WTC11 (cell line): ENCODE measurements at regions not wholly inside any gene's neighbourhood (a gene's known extent, or its start where the extent isn't known, plus 50 kb on each side); places are given as distances from the start of the nearest gene placed in this dataset.

Experiments
- ATAC-seq: fragments of 200-7000 bp; cut with Tn5 transposase; 2 replicates; pipeline ENCODE4 v1.10.0; 2021; ENCODE audit warnings: mild to moderate bottlenecking, moderate library complexity
- CTCF ChIA-PET: fragments of 300-600 bp; sonication (Branson Sonifier 250); formaldehyde crosslinking; loops from one replicate; lab custom pipeline; 2021; ENCODE audit warnings: antibody characterized with exemption; lab: Charles Lee
- POLR2A ChIA-PET: fragments of 350-600 bp; sonication (Branson Sonifier 250); formaldehyde crosslinking; loops from one replicate; lab custom pipeline; 2021; ENCODE audit warnings: antibody characterized with exemption; lab: Charles Lee
- DNase-seq: peaks from one replicate; pipeline ENCODE4 v3.0.0; 2021; ENCODE audit warnings: low spot score
- H3K27ac Mint-ChIP-seq: 2 replicates; pipeline ENCODE4 v1.8.0; 2021; ENCODE audit warnings: mixed read lengths
- H3K27me3 Mint-ChIP-seq: 2 replicates; pipeline ENCODE4 v1.8.0; 2021; ENCODE audit warnings: low read depth, mild to moderate bottlenecking, moderate library complexity, mixed read lengths
- H3K36me3 Mint-ChIP-seq: 2 replicates; pipeline ENCODE4 v1.8.0; 2021; ENCODE audit warnings: mixed read lengths
- H3K4me1 Mint-ChIP-seq: 2 replicates; pipeline ENCODE4 v1.8.0; 2022; ENCODE audit warnings: mixed read lengths
- H3K4me3 Mint-ChIP-seq: 2 replicates; pipeline ENCODE4 v1.8.0; 2021; ENCODE audit warnings: mild to moderate bottlenecking, moderate library complexity, mixed read lengths
- H3K9me3 Mint-ChIP-seq: 2 replicates; pipeline ENCODE4 v1.8.0; 2021; ENCODE audit warnings: mixed read lengths
- ATF1 ChIP-seq: sonication (generic); formaldehyde crosslinking; IDR thresholded peaks from 2 replicates; pipeline ENCODE4 v1.8.1; 2023; ENCODE audit warnings: mild to moderate bottlenecking, moderate library complexity, missing genetic modification reagents
- CREB1 ChIP-seq: sonication (generic); formaldehyde crosslinking; IDR thresholded peaks from 2 replicates; pipeline ENCODE4 v1.8.0; 2023; ENCODE audit warnings: mild to moderate bottlenecking, missing genetic modification reagents
- ELF4 ChIP-seq: sonication (generic); formaldehyde crosslinking; IDR thresholded peaks from 2 replicates; pipeline ENCODE4 v1.8.1; 2022; ENCODE audit warnings: low read depth, mild to moderate bottlenecking, moderate library complexity, missing genetic modification reagents
- EMX1 ChIP-seq: fragments of 250-450 bp; sonication (Bioruptor Pico); IDR thresholded peaks from 2 replicates; pipeline ENCODE4 v1.8.0; 2021; ENCODE audit warnings: mild to moderate bottlenecking
- ERG ChIP-seq: fragments of 250-450 bp; sonication (Bioruptor Pico); IDR thresholded peaks from 2 replicates; pipeline ENCODE4 v1.8.0; 2021; ENCODE audit warnings: mild to moderate bottlenecking
- ESRRA ChIP-seq: sonication (generic); formaldehyde crosslinking; IDR thresholded peaks from 2 replicates; pipeline ENCODE4 v1.8.1; 2022; ENCODE audit warnings: mild to moderate bottlenecking, missing genetic modification reagents, borderline replicate concordance
- FOXJ3 ChIP-seq: sonication (generic); formaldehyde crosslinking; IDR thresholded peaks from 2 replicates; pipeline ENCODE4 v1.9.0; 2021; ENCODE audit warnings: missing genetic modification reagents, mild to moderate bottlenecking, borderline replicate concordance
- GABPB1 ChIP-seq: sonication (generic); formaldehyde crosslinking; IDR thresholded peaks from 2 replicates; pipeline ENCODE4 v1.8.1; 2023; ENCODE audit warnings: mild to moderate bottlenecking, missing genetic modification reagents
- PRDM15 ChIP-seq: sonication (generic); formaldehyde crosslinking; IDR thresholded peaks from 2 replicates; pipeline ENCODE4 v1.8.0; 2022; ENCODE audit warnings: missing genetic modification reagents
- PRRX2 ChIP-seq: fragments of 250-450 bp; sonication (Bioruptor Pico); IDR thresholded peaks from 2 replicates; pipeline ENCODE4 v1.8.0; 2021; ENCODE audit warnings: mild to moderate bottlenecking
- RORB ChIP-seq: fragments of 250-450 bp; sonication (Bioruptor Pico); IDR thresholded peaks from 2 replicates; pipeline ENCODE4 v1.9.0; 2021; ENCODE audit warnings: mild to moderate bottlenecking
- TP53 ChIP-seq: sonication (generic); formaldehyde crosslinking; IDR thresholded peaks from 2 replicates; pipeline ENCODE4 v1.8.1; 2023; ENCODE audit warnings: mild to moderate bottlenecking, missing genetic modification reagents
- ZNF425 ChIP-seq: fragments of 250-450 bp; sonication (Bioruptor Pico); conservative IDR thresholded peaks from 2 replicates; pipeline ENCODE4 v1.9.0; 2021; ENCODE audit warnings: mild to moderate bottlenecking
- ZNF671 ChIP-seq: fragments of 250-450 bp; sonication (Bioruptor Pico); IDR thresholded peaks from 2 replicates; pipeline ENCODE4 v1.8.0; 2021; ENCODE audit warnings: mild to moderate bottlenecking
- TF ChIP-seq, protein P1 (sequence below): sonication (generic); formaldehyde crosslinking; IDR thresholded peaks from 2 replicates; pipeline ENCODE4 v1.8.0; 2023; ENCODE audit warnings: missing genetic modification reagents, mild to moderate bottlenecking, borderline replicate concordance
- TF ChIP-seq, protein P2 (sequence below): sonication (generic); formaldehyde crosslinking; IDR thresholded peaks from 2 replicates; pipeline ENCODE4 v1.8.0; 2022; ENCODE audit warnings: mild to moderate bottlenecking, missing genetic modification reagents
- TF ChIP-seq, protein P3 (sequence below): sonication (generic); formaldehyde crosslinking; IDR thresholded peaks from 2 replicates; pipeline ENCODE4 v1.8.1; 2022; ENCODE audit warnings: low read depth, mild to moderate bottlenecking, moderate library complexity, missing genetic modification reagents, borderline replicate concordance
- TF ChIP-seq, protein P4 (sequence below): sonication (generic); formaldehyde crosslinking; IDR thresholded peaks from 2 replicates; pipeline ENCODE4 v1.8.1; 2022; ENCODE audit warnings: mild to moderate bottlenecking, moderate library complexity, missing genetic modification reagents
- TF ChIP-seq, protein P5 (sequence below): sonication (generic); formaldehyde crosslinking; IDR thresholded peaks from 2 replicates; pipeline ENCODE4 v1.8.0; 2023; ENCODE audit warnings: missing genetic modification reagents

GRCh38 chr6:92497281-92497680 is 922.1 kb downstream of the EPHA7 start (continued):
- TF ChIP-seq, protein P1, sequence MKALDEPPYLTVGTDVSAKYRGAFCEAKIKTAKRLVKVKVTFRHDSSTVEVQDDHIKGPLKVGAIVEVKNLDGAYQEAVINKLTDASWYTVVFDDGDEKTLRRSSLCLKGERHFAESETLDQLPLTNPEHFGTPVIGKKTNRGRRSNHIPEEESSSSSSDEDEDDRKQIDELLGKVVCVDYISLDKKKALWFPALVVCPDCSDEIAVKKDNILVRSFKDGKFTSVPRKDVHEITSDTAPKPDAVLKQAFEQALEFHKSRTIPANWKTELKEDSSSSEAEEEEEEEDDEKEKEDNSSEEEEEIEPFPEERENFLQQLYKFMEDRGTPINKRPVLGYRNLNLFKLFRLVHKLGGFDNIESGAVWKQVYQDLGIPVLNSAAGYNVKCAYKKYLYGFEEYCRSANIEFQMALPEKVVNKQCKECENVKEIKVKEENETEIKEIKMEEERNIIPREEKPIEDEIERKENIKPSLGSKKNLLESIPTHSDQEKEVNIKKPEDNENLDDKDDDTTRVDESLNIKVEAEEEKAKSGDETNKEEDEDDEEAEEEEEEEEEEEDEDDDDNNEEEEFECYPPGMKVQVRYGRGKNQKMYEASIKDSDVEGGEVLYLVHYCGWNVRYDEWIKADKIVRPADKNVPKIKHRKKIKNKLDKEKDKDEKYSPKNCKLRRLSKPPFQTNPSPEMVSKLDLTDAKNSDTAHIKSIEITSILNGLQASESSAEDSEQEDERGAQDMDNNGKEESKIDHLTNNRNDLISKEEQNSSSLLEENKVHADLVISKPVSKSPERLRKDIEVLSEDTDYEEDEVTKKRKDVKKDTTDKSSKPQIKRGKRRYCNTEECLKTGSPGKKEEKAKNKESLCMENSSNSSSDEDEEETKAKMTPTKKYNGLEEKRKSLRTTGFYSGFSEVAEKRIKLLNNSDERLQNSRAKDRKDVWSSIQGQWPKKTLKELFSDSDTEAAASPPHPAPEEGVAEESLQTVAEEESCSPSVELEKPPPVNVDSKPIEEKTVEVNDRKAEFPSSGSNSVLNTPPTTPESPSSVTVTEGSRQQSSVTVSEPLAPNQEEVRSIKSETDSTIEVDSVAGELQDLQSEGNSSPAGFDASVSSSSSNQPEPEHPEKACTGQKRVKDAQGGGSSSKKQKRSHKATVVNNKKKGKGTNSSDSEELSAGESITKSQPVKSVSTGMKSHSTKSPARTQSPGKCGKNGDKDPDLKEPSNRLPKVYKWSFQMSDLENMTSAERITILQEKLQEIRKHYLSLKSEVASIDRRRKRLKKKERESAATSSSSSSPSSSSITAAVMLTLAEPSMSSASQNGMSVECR (CRISPR knock-in tag): no peak

DNA sequence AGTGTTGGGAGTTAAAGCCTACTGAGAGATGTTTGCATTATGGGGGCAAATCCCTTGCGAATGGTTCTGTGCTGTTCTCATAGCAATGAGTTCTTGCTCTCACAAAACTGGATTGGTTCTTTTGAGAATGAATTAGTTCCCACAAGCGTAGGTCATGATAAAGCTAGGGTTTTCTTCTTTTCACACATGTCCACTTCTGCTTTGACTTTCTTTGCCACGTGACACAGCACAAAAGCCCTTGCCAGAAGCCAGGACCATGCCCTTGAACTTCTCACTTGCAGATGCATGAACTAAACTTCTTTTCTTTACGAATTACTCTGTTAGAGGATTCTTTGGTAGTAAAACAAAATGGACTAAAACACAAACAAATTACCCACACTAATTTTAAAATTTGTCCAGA is 922.8 kb downstream of the EPHA7 start:
- ChIA-PET POLR2A (no interaction called here), CTCF (no interaction called here)
- no peaks in the 10 kb centered on the region for H3K36me3 Mint-ChIP-seq
- H3K27ac Mint-ChIP-seq: no peak overlapping the region
- no peak; the same call in 1 of the 2 replicates for ATAC-seq
- no peaks in the 10 kb centered on the region for H3K9me3 Mint-ChIP-seq
- TF ChIP-seq, protein P2, sequence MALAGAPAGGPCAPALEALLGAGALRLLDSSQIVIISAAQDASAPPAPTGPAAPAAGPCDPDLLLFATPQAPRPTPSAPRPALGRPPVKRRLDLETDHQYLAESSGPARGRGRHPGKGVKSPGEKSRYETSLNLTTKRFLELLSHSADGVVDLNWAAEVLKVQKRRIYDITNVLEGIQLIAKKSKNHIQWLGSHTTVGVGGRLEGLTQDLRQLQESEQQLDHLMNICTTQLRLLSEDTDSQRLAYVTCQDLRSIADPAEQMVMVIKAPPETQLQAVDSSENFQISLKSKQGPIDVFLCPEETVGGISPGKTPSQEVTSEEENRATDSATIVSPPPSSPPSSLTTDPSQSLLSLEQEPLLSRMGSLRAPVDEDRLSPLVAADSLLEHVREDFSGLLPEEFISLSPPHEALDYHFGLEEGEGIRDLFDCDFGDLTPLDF (CRISPR knock-in tag): no peak
- TF ChIP-seq RORB (no peak), TP53 (CRISPR knock-in tag) (no peak), EMX1 (CRISPR knock-in tag) (no peak), ATF1 (no peak), CREB1 (CRISPR knock-in tag) (no peak), ESRRA (CRISPR knock-in tag) (no peak), GABPB1 (CRISPR knock-in tag) (no peak), ELF4 (CRISPR knock-in tag) (no peak), ERG (CRISPR knock-in tag) (no peak), PRDM15 (CRISPR knock-in tag) (no peak), FOXJ3 (CRISPR knock-in tag) (no peak), ZNF425 (CRISPR knock-in tag) (no peak), ZNF671 (CRISPR knock-in tag) (no peak), PRRX2 (CRISPR knock-in tag) (no peak)
- TF ChIP-seq, protein P3, sequence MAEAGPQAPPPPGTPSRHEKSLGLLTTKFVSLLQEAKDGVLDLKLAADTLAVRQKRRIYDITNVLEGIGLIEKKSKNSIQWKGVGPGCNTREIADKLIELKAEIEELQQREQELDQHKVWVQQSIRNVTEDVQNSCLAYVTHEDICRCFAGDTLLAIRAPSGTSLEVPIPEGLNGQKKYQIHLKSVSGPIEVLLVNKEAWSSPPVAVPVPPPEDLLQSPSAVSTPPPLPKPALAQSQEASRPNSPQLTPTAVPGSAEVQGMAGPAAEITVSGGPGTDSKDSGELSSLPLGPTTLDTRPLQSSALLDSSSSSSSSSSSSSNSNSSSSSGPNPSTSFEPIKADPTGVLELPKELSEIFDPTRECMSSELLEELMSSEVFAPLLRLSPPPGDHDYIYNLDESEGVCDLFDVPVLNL (CRISPR knock-in tag): no peak
- TF ChIP-seq, protein P4, sequence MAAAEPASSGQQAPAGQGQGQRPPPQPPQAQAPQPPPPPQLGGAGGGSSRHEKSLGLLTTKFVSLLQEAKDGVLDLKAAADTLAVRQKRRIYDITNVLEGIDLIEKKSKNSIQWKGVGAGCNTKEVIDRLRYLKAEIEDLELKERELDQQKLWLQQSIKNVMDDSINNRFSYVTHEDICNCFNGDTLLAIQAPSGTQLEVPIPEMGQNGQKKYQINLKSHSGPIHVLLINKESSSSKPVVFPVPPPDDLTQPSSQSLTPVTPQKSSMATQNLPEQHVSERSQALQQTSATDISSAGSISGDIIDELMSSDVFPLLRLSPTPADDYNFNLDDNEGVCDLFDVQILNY: no peak
- TF ChIP-seq, protein P5, sequence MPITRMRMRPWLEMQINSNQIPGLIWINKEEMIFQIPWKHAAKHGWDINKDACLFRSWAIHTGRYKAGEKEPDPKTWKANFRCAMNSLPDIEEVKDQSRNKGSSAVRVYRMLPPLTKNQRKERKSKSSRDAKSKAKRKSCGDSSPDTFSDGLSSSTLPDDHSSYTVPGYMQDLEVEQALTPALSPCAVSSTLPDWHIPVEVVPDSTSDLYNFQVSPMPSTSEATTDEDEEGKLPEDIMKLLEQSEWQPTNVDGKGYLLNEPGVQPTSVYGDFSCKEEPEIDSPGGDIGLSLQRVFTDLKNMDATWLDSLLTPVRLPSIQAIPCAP: no peak
- no peak overlapping the region for H3K4me3 Mint-ChIP-seq
- no peaks in the 10 kb centered on the region for H3K27me3 Mint-ChIP-seq
- H3K4me1 Mint-ChIP-seq: peaks cover 5% of the 10 kb centered on the region
- no peak for DNase-seq
